ENCODE measurements at regions not wholly inside any gene's neighbourhood (a gene's known extent, or its start where the extent isn't known, plus 50 kb on each side); places are given as distances from the start of the nearest gene placed in this dataset.

- TF ChIP-seq ZNF318 (IDR thresholded peaks at IDR 0.05; ENCODE audit: borderline replicate concordance in 1 of 2, low read depth in 1 of 2) = no peak
These were observed 119.5 kb upstream of the RGS6 start (continued) for GRCh38 chr14:71812693-71813092.

- Histone ChIP-seq H3K4me1 (replicated peaks in 1 of 2; ENCODE audit: control insufficient read depth in 2 of 2, insufficient read depth in 2 of 2, low read length in 2 of 2) (no peaks in the 10 kb centered on the region), H3K27ac (ENCODE audit: extremely low read depth, low read depth, low read length) (no peak overlapping the region), H3K4me2 (ENCODE audit: insufficient read depth, low read length) (no peak overlapping the region), H3K9me1 (ENCODE audit: control insufficient read depth, insufficient read depth, low read length) (no peaks in the 10 kb centered on the region), H3K36me3 (ENCODE audit: control insufficient read depth, insufficient read depth, low read length) (no peaks in the 10 kb centered on the region), H2AFZ (ENCODE audit: low read depth, low read length) (no peak overlapping the region), H3K9me3 (replicated peaks; ENCODE audit: control insufficient read depth, insufficient read depth, low read depth, low read length) (no peaks in the 10 kb centered on the region), H3K27me3 (ENCODE audit: control insufficient read depth in 2 of 2, insufficient read depth in 2 of 2, low read length in 2 of 2) (no peaks in the 10 kb centered on the region), H3K9ac (ENCODE audit: insufficient read depth in 1 of 2, low read depth in 2 of 2, low read length in 2 of 2) (no peak overlapping the region), H3K4me3 (no peak overlapping the region), H3K79me2 (ENCODE audit: control insufficient read depth, insufficient read depth, low read length) (no peaks in the 10 kb centered on the region), H4K20me1 (replicated peaks; ENCODE audit: control insufficient read depth, insufficient read depth, low read length) (no peaks in the 10 kb centered on the region)
- ATAC-seq (no peak), FAIRE-seq (no peak), DNase-seq (ENCODE audit: extremely low read depth in 1 of 4, low spot score in 3 of 4) (no peak)
- intact Hi-C loops (cut with micrococcal nuclease) = no loop called here
- POLR2A ChIA-PET = interaction anchor here (0.6 kb wide), 1 partner anchor 1471 kb away, joined by 3 read pairs; no protein-coding TSS in a partner anchor
- CTCF ChIA-PET (ENCODE audit: low intra/inter-chr PET ratio) = no interaction called here
- WGBS (ENCODE audit: insufficient coverage, low coverage, missing lambda C conversion rate) = 0% methylated on average over 4 of the region's 4 CpGs
- in situ Hi-C loops (cut with MboI) = no loop called here
- BruUV-seq (replicated peaks) = no TSS peak
- TF ChIP-seq PBX2 (CRISPR knock-in tag; IDR thresholded peaks at IDR 0.05; ENCODE audit: low read depth) (no peak), PBX2 (tag; conservative IDR thresholded peaks at IDR 0.05; ENCODE audit: low read depth) (no peak), MCM7 (IDR thresholded peaks at IDR 0.05) (no peak), KAT7 (CRISPR knock-in tag; IDR thresholded peaks at IDR 0.05; ENCODE audit: borderline replicate concordance) (no peak), JUNB (CRISPR knock-in tag; conservative IDR thresholded peaks at IDR 0.05) (no peak), CREB1 (IDR thresholded peaks at IDR 0.05) (no peak), CREB1 (CRISPR knock-in tag; IDR thresholded peaks at IDR 0.05) (no peak), CBX2 (IDR thresholded peaks at IDR 0.05; ENCODE audit: insufficient read depth, low read length, poor library complexity, severe bottlenecking) (no peak), ARNT (IDR thresholded peaks at IDR 0.05) (no peak), KDM2B (CRISPR knock-in tag; IDR thresholded peaks at IDR 0.05) (no peak), ASH1L (IDR thresholded peaks at IDR 0.05; ENCODE audit: borderline replicate concordance, low read depth, partially characterized antibody) (no peak)
These were observed 117.1 kb upstream of the RGS6 start for GRCh38 chr14:71815110-71815509.

Measured in K562 (cell line).